K562 (cell line): ENCODE measurements at regions not wholly inside any gene's neighbourhood (a gene's known extent, or its start where the extent isn't known, plus 50 kb on each side); places are given as distances from the start of the nearest gene placed in this dataset.

Source experiments
- ATAC-seq: fragments of 200-7000 bp; cut with Tn5 transposase; 3 replicates; pipeline ENCODE4 v1.9.1; 2020; ENCODE audit warnings: moderate library complexity
- BruUV-seq: library from RNA; stranded (reverse); fragments of 400-500 nt; replicated peaks from 2 replicates; lab custom pipeline; 2021; lab: Mats Ljungman, UMichigan
- CTCF ChIA-PET: fragments of 300-600 bp; formaldehyde crosslinking; extraction: SDS; loops from one replicate; lab custom pipeline; 2021; ENCODE audit warnings: low intra/inter-chr PET ratio; lab: Yijun Ruan, JAX
- POLR2A ChIA-PET: fragments of 300-600, 350-650 bp; sonication (Branson Sonifier 250); formaldehyde crosslinking; extraction: SDS; loops from one replicate; lab custom pipeline; 2021; ENCODE audit warnings: antibody characterized with exemption, inconsistent platforms; lab: Yijun Ruan, JAX
- DNase-seq, 4 experiments: peaks; one replicate each; pipeline versions ENCODE4 v3.0.0 to v3.0.0-alpha.2; 2011 to 2018; ENCODE audit warnings: low spot score in 3 of 4, mixed read lengths in 3 of 4; ENCODE audit errors: extremely low read depth in 1 of 4
- FAIRE-seq: peaks from 2 replicates; lab custom pipeline; 2011; peaks lifted over from hg19 to GRCh38; lab: Jason Lieb, UNC
- H2AFZ ChIP-seq: 2 replicates; pipeline ENCODE4 v1.6.0; 2011; ENCODE audit warnings: low read depth, low read length, control low read depth, inconsistent platforms
- H3K27ac ChIP-seq: fragments of 200-600 bp; 3 replicates; pipeline ENCODE4 v1.8.0; 2011; ENCODE audit warnings: low read depth, mild to moderate bottlenecking, control low read depth, inconsistent platforms, low read length, moderate library complexity, mixed read lengths; ENCODE audit errors: extremely low read depth
- H3K27me3 ChIP-seq, 2 experiments: fragments of 300-600 bp in 1 of 2; 2 replicates in 1 of 2; 3 replicates in 1 of 2; pipeline versions ENCODE4 v1.6.0 to v1.8.0; 2011; ENCODE audit warnings: inconsistent platforms in 2 of 2, low read length in 2 of 2, mild to moderate bottlenecking in 1 of 2, mixed read lengths in 1 of 2, moderate library complexity in 1 of 2; ENCODE audit not compliant: control insufficient read depth in 2 of 2, insufficient read depth in 2 of 2
- H3K36me3 ChIP-seq: fragments of 300-600 bp; 3 replicates; pipeline ENCODE4 v1.8.0; 2011; ENCODE audit warnings: mild to moderate bottlenecking, low read length, inconsistent platforms; ENCODE audit not compliant: control insufficient read depth, insufficient read depth
- H3K4me1 ChIP-seq, 2 experiments: fragments of 200-600 bp in 1 of 2; replicated peaks in 1 of 2; 2 replicates in 1 of 2; 3 replicates in 1 of 2; pipeline versions ENCODE4 v1.5.1 to v1.8.0; 2011; ENCODE audit warnings: inconsistent platforms in 2 of 2, low read length in 2 of 2, mild to moderate bottlenecking in 1 of 2, mixed read lengths in 1 of 2, moderate library complexity in 1 of 2; ENCODE audit not compliant: control insufficient read depth in 2 of 2, insufficient read depth in 2 of 2
- H3K4me2 ChIP-seq: 2 replicates; pipeline ENCODE4 v1.6.1; 2011; ENCODE audit warnings: low read length, control low read depth, inconsistent platforms, mixed read lengths; ENCODE audit not compliant: insufficient read depth
- H3K4me3 ChIP-seq: fragments of 200-600 bp; sonication (generic), shearing (Covaris generic); 2 replicates; pipeline ENCODE4 v1.5.1; 2016; ENCODE audit warnings: control low read depth, inconsistent platforms
- H3K79me2 ChIP-seq: fragments of 200-600 bp; 3 replicates; pipeline ENCODE4 v1.8.0; 2011; ENCODE audit warnings: low read length, inconsistent platforms; ENCODE audit not compliant: control insufficient read depth, insufficient read depth
- H3K9ac ChIP-seq, 2 experiments: 2 replicates each; pipeline versions ENCODE4 v1.6.0 to v1.6.1; 2011; ENCODE audit warnings: low read depth in 2 of 2, low read length in 2 of 2, control low read depth in 1 of 2, inconsistent platforms in 1 of 2, mild to moderate bottlenecking in 1 of 2, mixed read lengths in 1 of 2; ENCODE audit not compliant: insufficient read depth in 1 of 2
- H3K9me1 ChIP-seq: one replicate; pipeline ENCODE4 v1.6.0; 2011; ENCODE audit warnings: inconsistent platforms, mild to moderate bottlenecking, low read length, moderate library complexity; ENCODE audit not compliant: control insufficient read depth, insufficient read depth
- H3K9me3 ChIP-seq: replicated peaks from 2 replicates; pipeline ENCODE4 v1.5.1; 2011; ENCODE audit warnings: low read depth, low read length, inconsistent platforms; ENCODE audit not compliant: control insufficient read depth, insufficient read depth
- H4K20me1 ChIP-seq: replicated peaks from 2 replicates; pipeline ENCODE4 v1.6.1; 2011; ENCODE audit warnings: low read length, inconsistent platforms, mixed read lengths; ENCODE audit not compliant: control insufficient read depth, insufficient read depth
- BACH1 ChIP-seq: fragments of 200-800 bp; sonication (Bioruptor generic); IDR thresholded peaks from 2 replicates; pipeline ENCODE4 v1.6.1; 2016; ENCODE audit warnings: missing genetic modification characterization, missing compliant biosample characterization
- MEIS2 ChIP-seq: fragments of 450-650 bp; IDR thresholded peaks from 2 replicates; pipeline ENCODE4 v1.6.1; 2014; ENCODE audit warnings: mild to moderate bottlenecking; ENCODE audit not compliant: partially characterized antibody
- RCOR1 ChIP-seq, 2 experiments: IDR thresholded peaks; 2 replicates each; pipeline ENCODE4 v1.6.1; 2012; ENCODE audit warnings: low read depth in 2 of 2, low read length in 2 of 2, borderline replicate concordance in 1 of 2, improper control_type of control experiment in 1 of 2
- SRSF9 ChIP-seq: fragments of 200-400 bp; formaldehyde crosslinking; IDR thresholded peaks from 2 replicates; pipeline ENCODE4 v1.6.1; 2017; ENCODE audit warnings: low read depth, low read length, borderline replicate concordance
- TEAD4 ChIP-seq, 2 experiments: sonication (generic) in 1 of 2; formaldehyde crosslinking in 1 of 2; IDR thresholded peaks; 2 replicates each; pipeline versions ENCODE4 v1.6.1 to v1.8.0; 2012 to 2022; ENCODE audit warnings: borderline replicate concordance in 1 of 2, inconsistent platforms in 1 of 2, low read length in 1 of 2, mild to moderate bottlenecking in 1 of 2, missing genetic modification reagents in 1 of 2
- WGBS: fragments of 100-300 bp; shearing (Covaris generic); methylation state at CpG from one replicate; pipeline ENCODE4 v1.1.6; 2016; ENCODE audit warnings: low coverage, mixed read lengths; ENCODE audit not compliant: insufficient coverage; ENCODE audit errors: missing lambda C conversion rate; 5-methylcytosine and 5-hydroxymethylcytosine counted together
- in situ Hi-C: fragments of 300-500 bp; cut with MboI; formaldehyde crosslinking; loops from 4 replicates; pipeline ENCODE4 v1.15.0; 2018; ENCODE audit warnings: inconsistent platforms, mixed read lengths
- intact Hi-C: fragments of 100-400 bp; cut with micrococcal nuclease; formaldehyde crosslinking; loops from 2 replicates; pipeline ENCODE4 v1.14.2; 2022

DNA sequence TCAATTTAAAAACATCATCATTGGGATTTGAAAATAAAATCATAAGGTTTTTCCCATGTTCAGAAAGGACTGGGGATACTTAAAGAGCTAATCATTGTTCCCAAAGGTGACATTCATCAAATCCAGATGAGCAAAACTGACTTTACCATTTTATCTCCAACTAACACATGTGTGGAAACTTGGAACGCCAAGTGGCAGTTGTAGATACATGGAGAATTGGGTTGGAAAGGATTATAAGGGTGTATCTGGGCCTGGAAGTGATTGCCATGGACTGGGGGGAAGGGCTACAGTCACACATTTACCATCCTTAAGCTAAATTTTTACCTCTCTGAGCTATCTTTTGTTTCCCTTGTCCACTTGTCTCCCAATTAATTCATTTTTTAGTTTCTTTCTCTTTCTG lies 203.4 kb downstream of the SLC39A8 start (continued):
- TF ChIP-seq TEAD4 (IDR thresholded peaks at IDR 0.05; ENCODE audit: low read length) (peak; percentile 82), TEAD4 (CRISPR knock-in tag; IDR thresholded peaks at IDR 0.05; ENCODE audit: borderline replicate concordance) (no peak), BACH1 (tag) (no peak), RCOR1 (IDR thresholded peaks at IDR 0.05; ENCODE audit: borderline replicate concordance in 1 of 2, low read depth in 2 of 2, low read length in 2 of 2) (0 out of 4 replicates have a peak, but pooled peaks of 1 of the 2 experiments have one; percentile 32)

DNA sequence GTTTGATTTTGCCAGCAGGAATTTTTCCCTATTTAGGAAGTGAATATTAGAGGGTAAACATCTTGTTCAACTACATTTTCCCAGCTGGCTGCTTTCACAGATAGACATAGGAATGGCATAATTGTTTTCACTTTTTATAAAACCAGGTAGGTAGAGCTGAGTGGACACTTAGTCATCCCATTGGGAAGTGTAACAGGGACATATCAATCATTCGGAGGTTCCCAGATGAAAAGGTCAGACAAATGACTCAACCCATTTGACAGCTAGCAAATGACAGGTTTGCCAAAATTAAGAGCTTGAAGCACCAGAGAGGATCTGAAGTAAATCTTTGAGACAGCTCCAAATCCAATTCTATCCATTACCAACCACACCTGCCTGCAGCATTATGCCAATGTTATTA lies 205.3 kb downstream of the SLC39A8 start:
- Histone ChIP-seq H3K4me1 (peaks cover 0 to 2% of the 10 kb centered on the region in 2 experiments; a peak in 1 of 5 replicates), H3K9ac (no peak overlapping the region), H3K9me3 (no peaks in the 10 kb centered on the region), H3K4me2 (no peak overlapping the region), H2AFZ (no peak overlapping the region), H4K20me1 (no peaks in the 10 kb centered on the region), H3K9me1 (no peaks in the 10 kb centered on the region), H3K27ac (no peak overlapping the region), H3K79me2 (no peaks in the 10 kb centered on the region), H3K36me3 (no peaks in the 10 kb centered on the region), H3K4me3 (no peak overlapping the region), H3K27me3 (no peaks in the 10 kb centered on the region)
- intact Hi-C loops (no loop called here), in situ Hi-C loops (no loop called here)
- FAIRE-seq (no peak), DNase-seq (no peak), ATAC-seq (no peak)
- CTCF ChIA-PET = no interaction called here
- POLR2A ChIA-PET = no interaction called here
- no peak for TF ChIP-seq SRSF9
- TF ChIP-seq MEIS2 = peak; percentile 17
- 0% methylated on average over 1 of the region's 1 CpG for WGBS
- no TSS peak for BruUV-seq
